Activated T-cell treated with anti-CD3 and anti-CD28 coated beads, Interleukin-2, amount 50 U/mL, for 1 hour (primary cell): ENCODE measurements at regions not wholly inside any gene's neighbourhood (a gene's known extent, or its start where the extent isn't known, plus 50 kb on each side); places are given as distances from the start of the nearest gene placed in this dataset.

Source experiments
- DNase-seq: peaks from one replicate; pipeline ENCODE4 v3.0.0-alpha.2; 2020

DNA sequence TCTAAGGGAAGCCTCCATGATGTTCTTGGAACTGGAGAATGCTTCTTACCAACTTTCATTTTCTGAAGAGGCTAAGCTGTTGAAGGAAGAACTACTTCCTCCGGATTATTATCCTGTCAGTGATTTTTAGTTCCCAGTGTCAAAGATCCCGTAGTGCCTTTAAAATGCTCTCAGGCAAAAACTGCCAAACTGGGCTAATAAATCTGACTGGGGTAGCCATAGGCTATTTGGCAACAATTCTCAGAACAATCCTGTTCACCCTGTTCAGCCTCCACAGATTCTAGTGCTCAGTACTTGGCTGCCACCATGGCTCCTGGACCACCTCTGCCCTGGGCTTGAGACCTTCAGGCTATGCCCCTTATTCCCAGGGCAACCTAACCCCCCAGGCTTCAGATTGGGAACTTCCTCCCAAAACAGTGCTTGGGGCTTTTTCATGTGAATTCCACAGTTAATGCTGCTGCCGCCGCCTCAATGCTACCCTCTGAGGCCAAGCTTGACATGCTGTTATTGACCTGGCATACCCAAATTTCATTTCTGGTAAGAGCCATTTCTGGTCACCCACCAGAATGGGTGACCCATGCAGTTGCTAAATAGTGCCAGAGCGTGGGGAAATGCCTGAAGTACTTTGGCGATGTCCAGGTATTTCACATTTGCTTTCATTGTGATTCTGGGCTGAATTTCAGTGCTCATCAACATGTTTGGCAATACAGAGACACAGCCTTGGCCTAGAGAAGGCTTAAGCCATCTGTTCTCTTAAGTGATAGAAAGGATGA is 110.0 kb upstream of the ARHGAP5 start:
- DNase-seq: no peak

DNA sequence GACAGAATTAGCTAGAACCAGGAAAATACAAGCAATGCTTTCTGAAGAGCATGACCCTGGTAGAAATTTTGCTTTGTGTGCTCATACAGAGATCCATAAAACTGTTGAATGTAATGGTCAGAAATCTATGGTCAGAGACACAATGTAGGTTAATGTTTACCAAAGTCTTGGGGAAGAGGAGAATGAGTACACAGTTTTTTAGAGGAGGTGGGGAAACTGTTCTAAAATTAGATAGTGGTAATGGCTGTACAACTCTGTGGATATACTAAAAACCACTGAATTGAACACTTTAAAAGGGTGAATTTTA is 109.5 kb upstream of the ARHGAP5 start:
- DNase-seq: no peak

DNA sequence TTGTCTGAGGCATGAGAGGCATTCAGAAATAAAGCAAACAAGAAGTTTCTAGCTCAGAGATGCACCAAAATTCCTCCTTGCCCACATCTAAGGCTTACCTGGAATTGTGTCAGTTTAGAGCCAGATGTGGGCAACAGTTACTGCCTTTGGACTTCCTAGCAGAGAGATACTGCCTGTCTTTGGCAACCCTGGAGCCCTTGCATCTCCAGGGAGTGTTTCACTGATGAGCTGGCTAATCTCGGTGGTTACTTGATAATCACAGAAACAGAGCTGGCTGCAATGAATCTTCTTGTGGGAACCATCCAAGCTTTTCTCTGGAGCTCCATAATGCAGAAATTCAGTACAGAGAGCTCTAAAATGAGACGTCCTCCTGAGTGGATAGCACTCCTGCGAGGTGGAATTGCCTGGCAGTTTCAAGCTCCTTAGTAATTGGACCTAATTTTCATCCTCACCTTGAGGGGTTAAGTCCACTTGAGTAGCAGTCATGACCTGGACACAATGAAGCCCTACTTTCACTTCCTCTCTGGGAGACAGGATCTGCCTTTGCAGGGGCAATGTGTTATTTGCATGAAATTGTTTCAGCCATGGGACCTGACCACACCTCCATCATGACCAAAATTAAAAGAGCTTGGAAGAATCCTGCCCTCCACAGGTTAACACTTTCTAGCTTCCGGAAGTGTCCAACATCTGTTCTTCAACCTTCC is 108.8 kb upstream of the ARHGAP5 start:
- no peak for DNase-seq

DNA sequence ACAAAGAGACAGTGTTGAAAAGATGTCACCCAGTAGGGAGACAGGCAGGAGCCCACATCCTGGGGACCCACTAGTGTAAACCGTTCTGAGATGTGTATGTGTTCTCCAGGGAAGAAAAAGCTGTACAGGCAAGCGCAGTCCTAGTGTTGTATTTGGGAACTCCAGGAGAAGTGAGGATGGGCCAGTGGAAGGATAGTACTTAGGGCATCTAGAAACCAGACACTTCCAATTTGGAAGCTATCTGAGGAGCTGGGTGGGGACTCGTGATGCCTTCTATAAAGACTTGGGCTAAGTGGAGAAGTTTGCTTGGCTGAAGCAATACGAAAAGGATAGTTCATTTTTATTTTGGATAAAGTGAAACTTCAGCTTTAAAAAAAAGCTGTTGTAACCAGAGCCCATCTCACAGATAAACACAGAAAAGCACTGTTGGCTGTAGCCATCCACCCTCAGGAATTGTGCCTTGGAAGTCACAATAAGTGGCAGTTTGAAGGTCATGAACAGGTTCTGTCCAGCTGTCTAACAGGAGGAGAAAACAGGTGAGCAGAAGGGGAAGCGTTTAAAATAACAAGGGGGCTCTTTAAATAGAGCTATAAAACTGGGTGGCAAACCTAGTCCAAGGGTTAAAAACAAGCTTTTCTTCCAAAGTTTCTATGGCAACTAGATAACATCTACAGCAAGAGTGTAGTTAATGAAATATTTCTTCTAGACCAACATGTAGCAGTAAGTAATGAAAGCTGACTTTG is 108.0 kb upstream of the ARHGAP5 start:
- DNase-seq: no peak

DNA sequence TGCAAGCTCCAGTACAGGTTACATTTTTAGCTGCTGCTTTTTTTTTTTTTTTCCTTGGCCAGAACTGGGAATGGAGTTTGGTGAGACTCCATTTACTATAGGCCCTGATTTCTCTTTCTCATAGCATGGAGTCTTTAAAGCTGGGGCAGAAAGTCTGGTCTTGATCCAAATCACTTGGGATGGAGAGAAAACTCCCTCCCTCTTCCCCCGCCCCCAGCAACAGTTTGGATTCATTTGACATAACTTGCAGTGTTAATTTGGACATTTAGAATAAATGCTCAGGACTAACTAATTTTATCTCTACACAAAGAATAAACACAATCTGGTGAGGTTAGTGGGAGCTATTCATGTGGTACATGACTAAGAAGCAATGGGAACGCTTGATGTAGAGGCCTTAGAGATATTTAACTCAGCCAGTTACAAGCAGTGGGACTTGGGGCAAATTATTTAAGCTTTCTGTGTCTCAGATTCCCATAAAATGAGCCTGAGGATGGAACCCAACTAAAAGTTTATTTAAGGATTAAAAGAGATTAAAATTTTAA is 107.3 kb upstream of the ARHGAP5 start:
- no peak for DNase-seq

DNA sequence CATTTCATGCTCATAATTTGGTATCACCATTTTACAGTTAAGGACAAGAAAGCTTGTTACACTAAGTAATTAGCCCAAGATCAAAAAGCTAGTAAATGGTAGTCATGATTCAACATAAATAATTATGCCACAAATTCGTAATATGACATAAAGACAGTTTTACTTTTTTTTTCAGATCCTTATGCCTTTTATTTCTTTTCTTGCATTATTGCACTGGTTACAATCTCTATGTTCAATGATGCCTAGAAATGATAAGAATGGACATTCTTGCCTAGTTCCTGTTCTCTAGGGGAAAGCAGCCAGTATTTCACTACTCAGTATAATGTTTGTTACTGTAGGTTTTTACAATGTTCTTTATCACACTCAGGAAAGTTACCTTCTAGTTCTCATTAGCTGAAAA is 106.4 kb upstream of the ARHGAP5 start:
- no peak for DNase-seq

DNA sequence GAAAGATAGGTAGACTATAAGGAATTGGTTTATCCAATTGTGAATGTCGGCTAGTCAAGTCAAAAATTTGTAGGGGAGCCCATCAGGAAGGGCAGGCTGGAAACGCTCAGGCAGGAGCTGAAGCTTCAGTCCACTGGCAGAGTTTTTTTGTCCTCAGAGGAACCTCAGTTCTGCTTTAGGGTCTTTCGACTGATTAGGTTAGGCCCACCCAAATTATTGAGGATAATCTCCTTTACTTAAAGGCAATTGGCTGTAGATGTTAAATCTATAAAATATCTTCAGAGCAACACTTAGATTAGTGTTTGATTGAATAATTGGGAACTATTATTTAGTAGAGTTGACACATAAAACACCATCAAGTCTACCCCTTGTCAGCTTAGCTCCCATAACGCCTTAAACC is 105.5 kb upstream of the ARHGAP5 start:
- DNase-seq: no peak

DNA sequence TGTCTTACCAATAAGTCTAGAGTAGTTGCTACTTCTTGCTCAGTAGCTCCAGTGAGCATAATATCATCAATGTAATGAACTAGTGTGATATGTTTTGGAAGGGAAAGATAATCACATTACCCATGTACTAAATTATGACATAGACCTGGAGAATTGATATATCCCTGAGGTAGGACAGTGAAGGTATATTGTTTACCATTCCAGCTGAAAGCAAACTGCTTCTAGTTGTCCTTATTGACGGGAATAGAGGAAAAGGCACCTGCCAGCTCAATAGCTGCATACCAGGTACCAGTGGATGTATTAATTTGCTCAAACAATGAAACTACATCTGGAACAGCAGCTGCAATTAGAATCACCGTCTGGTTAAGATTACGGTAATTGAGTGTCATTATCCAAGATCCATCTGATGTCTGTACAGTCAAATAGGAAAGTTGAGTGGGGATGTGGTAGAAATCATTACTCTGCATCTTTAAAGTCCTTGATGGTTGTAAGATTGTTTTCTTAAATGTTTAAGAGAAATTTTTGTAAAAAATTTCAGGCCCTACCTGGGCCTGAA is 100.0 kb upstream of the ARHGAP5 start:
- no peak for DNase-seq

DNA sequence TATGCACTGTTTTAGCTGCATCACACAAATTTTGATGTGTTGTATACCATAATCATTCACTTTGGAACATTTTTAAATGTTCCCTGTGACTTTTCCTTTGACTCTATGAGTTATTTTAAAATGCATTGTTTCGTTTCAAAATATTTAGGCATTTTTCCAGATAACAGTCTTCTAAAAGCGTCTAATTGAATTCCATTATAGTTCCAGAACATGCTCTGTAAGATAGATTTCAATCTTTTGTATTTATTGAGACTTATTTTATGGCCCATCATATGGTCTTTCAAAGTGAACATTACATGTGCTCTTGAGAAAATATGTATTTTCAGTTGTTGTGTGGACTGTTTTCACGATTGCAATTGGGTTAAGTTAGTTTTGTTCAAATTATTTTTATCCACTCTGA is 98.7 kb upstream of the ARHGAP5 start:
- no peak for DNase-seq

DNA sequence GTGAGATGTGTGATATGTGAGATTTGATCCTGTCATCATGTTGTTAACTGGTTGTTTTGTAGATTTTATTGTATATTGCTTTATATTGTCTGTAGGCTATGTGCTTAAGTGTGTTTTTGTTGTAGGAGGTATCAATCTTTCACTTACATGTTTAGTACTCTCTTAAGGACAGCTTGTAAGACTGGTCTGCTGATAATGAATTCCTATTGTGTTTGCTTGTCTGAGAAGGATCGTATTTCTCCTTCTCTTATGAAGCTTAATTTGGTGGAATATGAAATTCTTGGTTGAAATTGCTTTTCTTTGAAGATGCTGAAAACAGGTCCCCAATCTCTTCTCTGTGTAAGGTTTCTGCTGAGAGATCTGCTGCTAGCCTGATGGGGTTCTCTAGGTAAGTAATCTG is 94.5 kb upstream of the ARHGAP5 start:
- no peak for DNase-seq

DNA sequence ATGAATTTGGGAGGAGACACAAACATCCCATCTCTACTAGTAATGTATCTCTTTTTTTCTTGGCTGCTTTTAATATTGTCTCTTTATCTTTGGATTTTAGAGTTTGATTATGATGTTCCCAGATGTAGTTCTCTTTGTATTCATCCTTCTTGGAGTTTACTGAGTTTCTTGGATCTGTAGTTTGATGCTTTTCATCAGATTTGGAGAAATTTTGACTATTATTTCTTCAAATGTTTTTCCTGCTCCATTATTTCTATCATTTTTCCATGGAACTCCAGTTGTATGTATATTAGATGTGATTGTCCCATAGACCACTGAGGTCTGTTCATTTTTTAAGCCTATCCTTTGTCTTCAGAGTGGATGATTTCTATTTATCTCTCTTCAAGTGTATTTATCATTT is 90.7 kb upstream of the ARHGAP5 start:
- DNase-seq: no peak

DNA sequence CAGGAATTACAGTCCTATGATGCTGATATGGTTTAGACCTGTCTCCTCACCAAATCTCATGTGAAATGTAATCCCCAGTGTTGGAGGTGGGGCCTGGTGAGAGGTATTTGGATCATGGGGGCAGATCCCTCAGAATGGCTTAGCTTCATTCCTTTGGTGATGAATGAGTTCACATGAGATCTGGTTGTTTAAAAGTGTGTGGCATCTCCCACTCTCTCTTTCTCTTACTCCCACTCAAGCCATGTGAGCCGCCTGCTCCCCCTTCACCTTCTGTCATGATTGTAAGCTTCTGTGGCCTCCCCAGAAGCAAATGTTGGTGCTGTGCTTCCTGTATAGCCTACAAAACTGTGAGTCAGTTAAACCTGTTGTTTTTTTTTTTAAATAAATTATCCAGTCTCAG is 89.4 kb upstream of the ARHGAP5 start:
- no peak for DNase-seq

DNA sequence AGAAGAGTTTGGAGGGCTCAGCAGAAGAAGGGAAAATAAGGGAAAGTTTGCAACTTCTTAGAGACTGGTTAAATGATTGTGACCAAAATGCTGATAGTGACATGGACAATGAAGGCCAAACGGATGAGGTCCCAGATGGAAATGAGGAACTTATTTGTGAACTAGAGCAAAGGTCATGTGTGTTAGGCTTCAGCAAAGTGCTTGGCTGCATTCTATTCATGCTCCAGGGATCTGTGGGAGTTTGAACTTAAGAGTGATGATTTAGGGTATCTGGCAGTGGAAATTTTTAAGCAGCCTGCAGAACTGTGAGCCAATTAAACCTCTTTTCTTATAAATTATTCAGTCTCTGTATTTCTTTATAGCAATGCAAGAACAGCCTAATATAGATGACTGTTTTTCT is 88.9 kb upstream of the ARHGAP5 start:
- no peak for DNase-seq

DNA sequence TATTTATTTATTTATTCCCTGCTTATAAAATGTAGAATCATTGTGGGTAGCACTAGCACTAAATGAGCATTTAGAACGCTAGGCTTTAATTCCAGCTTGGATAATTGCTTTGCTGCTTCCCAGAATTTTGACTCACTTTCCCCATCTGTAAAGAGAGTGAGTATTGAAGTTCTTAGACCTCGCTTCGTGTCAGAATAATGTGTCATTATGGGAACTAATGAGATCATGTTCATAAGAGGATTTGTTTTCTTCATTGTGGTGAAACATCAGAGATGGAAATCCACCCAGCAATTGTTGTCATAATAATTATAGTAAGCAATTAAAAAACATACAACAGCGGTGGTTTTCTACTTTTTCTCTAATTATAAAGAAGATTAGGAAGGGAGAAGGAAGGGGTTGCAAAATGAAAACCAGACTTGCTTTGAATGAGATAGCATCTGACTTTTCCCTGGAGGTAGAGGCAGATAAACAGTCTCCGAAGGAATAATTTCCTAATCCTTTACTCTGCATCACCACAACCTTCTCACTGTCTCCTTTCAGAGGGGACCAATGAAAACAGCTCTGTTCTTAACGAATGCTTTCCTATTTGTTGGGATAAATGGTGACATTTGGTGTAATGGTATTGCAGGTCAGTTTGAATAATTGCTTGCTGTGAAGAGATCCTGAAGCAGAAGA is 86.8 kb upstream of the ARHGAP5 start:
- DNase-seq: no peak

DNA sequence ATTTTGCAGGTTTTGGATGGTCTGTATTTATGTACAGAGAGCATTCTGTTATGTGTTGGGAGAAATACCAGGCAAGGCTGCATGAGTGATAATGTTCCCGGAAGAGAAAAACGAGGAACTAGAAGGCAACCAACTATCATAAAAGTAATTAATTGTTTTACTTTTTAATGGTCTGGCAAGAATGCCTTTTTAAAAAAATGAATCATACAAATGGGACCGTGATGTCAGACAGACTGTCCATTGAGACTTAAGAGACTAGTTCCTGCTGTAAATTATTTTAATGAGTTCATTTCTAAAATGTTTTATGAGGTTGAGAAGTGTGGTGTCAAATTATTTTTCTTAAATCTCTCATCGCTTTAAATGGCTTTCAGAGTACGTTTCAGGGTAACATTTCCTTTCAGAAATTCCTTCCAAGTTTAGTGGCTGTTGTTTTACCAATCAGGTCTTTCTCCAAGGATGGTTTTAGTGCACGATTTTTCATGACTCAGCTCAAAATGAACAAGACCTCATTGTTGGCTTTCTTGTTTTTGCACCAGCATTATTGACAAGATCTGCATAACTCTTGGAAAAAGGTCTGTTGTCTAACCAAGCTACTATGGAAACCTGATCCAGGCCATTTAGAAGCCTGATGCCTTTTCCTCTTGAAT is 86.1 kb upstream of the ARHGAP5 start:
- DNase-seq: no peak

DNA sequence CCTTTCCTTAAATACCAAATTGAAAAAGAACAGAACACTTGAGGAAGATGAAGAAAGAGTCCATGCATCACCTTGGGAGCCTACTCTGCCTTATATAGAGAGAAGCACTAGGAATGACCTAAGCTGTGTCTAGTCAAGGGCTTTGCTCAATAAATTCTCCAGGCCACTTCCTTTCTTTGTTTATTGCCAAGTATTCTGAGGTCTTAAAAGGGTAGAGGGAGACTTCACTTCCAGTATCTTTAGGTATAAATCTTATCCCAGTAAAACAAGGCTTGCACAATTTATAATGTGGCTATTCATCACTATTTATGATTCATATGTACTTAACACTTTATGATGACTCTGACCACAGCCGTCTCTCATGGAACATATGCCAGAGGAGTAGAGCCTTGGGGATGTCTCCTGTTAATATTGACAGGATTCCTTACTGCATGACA is 85.1 kb upstream of the ARHGAP5 start:
- no peak for DNase-seq

DNA sequence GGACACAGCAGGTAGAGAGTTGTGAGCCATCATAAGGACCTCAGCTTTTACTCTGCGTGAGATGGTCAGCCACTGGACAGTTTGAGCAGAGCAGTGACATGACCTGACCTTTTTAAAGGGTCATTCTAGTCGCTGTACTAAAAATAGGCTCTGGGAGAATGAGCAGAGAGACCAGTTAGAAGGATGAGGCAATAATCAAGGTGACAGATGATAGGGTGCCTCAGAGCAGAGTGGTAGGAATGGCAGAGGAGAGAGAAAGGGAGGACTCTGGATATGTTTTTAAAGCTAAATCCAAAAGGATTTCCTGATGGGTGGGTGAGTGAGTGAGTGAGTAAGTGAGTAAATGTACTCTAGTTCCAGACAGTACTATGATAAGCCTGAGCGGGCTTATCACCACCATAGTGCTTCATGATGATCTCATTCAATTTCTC is 83.6 kb upstream of the ARHGAP5 start:
- DNase-seq: no peak

DNA sequence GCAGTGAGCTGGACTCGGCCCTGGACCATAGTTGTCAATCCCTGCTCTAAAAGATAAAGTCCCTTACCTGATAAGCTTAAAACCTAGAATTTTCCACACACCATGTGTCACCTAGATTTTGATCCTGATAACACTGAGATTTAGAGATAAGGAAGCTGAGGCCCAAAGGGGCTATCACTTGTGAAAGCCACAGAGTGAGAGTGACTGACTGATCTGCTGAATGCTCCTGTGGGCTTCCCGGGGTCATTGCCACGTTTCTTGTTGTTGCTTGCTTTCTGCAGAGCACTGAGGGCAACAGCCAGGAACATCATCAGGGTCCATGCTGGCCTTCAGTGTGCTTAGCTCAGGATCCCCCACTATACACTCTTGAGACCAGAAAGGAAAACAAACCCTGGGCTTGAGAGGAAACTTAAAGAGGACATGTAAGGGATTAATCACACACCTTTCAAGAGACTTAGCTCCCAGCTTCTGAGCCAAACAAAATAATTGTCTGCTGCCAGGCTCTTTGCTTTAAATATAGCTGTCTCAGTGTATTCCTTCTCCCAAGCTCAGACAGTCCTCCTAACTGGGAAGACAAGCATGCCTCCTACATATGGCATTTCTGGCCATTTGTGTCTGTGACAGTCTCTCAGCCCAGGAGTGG is 82.6 kb upstream of the ARHGAP5 start:
- no peak for DNase-seq

DNA sequence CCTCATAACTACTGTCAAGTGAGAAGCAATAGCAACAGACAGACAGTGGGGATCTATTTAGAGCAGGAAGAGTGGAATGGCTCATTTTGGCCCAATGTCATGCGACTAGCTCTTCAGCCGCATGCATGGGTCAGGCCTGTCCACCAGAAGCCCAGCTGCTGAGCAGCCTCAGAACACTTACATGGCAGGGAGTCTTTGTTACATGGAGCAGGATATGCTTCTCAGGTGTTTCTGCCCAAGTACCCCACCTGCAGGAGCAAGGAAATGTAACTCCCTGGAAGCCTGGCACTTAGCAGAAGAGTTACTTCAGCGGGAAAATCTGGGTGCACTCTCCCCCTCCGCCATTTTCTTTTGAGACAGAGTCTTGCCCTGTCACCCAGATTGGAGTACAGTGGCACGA is 73.5 kb upstream of the ARHGAP5 start:
- no peak for DNase-seq

DNA sequence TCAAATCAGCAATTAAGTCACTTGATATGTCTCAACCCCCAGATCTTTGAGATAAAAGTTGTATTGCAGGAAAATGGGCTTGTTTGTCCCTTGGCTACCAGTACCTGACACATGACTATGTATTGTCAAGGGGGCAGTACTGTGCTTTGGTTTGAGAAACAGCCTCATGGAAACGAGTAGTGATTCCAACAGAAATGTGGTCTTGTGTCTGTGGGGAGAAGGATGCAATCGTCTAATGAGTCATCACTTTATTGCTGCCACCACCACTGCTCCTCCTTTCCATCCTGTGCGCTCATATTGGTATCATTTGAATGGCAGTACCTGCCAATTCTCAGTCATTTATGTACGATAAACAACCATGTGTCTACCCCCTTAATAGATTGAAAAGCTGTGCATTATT is 72.8 kb upstream of the ARHGAP5 start:
- DNase-seq: no peak

DNA sequence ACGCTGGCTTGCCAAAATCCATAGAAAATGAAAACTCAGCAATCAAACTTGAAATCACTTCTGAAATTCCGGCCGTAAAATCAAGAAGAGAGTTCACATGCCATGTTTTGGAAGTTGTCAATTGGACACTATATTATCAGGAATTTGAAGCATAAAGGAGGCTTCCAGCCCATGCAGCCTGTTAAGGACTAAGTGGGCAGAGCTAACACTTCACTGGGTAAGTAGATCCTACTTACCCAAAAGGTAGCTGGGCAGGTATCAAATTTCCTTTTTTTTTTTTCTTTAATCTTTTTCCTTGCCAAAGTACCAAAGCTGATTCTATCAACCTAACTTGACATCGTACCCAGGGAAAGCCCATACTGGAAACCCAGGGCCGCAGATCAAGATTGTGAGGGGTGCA is 71.5 kb upstream of the ARHGAP5 start:
- no peak for DNase-seq
